ENCODE measurements at regions not wholly inside any gene's neighbourhood (a gene's known extent, or its start where the extent isn't known, plus 50 kb on each side); places are given as distances from the start of the nearest gene placed in this dataset.

GRCh38 chr6:128659276-128659675 lies 138.9 kb upstream of the PTPRK start:
- TF ChIP-seq CTCF (IDR thresholded peaks at IDR 0.05) (no peak), POLR2A (IDR thresholded peaks at IDR 0.05) (no peak)

Measured in esophagus squamous epithelium (tissue), 4 donors.